ENCODE measurements at regions not wholly inside any gene's neighbourhood (a gene's known extent, or its start where the extent isn't known, plus 50 kb on each side); places are given as distances from the start of the nearest gene placed in this dataset.

DNA sequence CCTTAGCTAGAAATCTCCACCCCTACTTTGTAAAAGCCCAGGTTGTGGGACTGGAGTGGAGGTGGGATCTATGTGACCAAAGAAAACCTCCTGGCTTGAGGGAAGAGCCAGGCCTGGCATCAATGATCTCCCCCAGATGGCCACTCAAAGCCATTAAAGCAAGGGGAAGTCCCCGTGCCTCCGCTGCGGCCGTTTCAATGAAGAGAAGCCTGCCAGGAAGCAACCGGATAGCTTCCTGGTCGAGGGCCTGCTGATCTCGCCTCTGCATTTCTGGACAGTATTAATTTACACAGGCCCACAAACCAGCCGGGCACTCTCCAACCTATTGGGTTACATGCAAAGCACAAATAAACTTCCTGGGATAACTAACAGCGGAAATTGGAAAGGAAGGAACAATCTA is 160.5 kb upstream of the MSX2 start:
- DNase-seq (ENCODE audit: insufficient read length) = no peak

GRCh38 chr5:174567506-174568141 is 156.8 kb upstream of the MSX2 start:
- DNase-seq (ENCODE audit: insufficient read length) (no peak), FAIRE-seq (no peak)
- no peak for TF ChIP-seq POLR2A (IDR thresholded peaks at IDR 0.05; ENCODE audit: low read depth, low read length)
- no peak for TF ChIP-seq TAF1 (IDR thresholded peaks at IDR 0.05; ENCODE audit: borderline replicate concordance, low read depth, low read length)
- no peak for TF ChIP-seq POLR2AphosphoS5 (IDR thresholded peaks at IDR 0.05; ENCODE audit: low read depth, low read length)

More for the DNA sequence above, 160.5 kb upstream of the MSX2 start:
- FAIRE-seq = no peak
- no peak for TF ChIP-seq POLR2AphosphoS5 (IDR thresholded peaks at IDR 0.05; ENCODE audit: low read depth, low read length)
- TF ChIP-seq POLR2A (IDR thresholded peaks at IDR 0.05; ENCODE audit: low read depth, low read length) = no peak
- TF ChIP-seq TAF1 (IDR thresholded peaks at IDR 0.05; ENCODE audit: borderline replicate concordance, low read depth, low read length) = no peak

- FAIRE-seq = no peak
- DNase-seq (ENCODE audit: insufficient read length) = no peak
- TF ChIP-seq TAF1 (IDR thresholded peaks at IDR 0.05; ENCODE audit: borderline replicate concordance, low read depth, low read length) (no peak), POLR2AphosphoS5 (IDR thresholded peaks at IDR 0.05; ENCODE audit: low read depth, low read length) (no peak), POLR2A (IDR thresholded peaks at IDR 0.05; ENCODE audit: low read depth, low read length) (no peak)
Observed at GRCh38 chr5:174570662-174571061, 153.7 kb upstream of the MSX2 start.

GRCh38 chr5:174571662-174572397 is 152.6 kb upstream of the MSX2 start:
- no peak for FAIRE-seq
- no peak for DNase-seq (ENCODE audit: insufficient read length)

GRCh38 chr5:174572591-174572990 is 151.8 kb upstream of the MSX2 start:
- no peak for DNase-seq (ENCODE audit: insufficient read length)
- TF ChIP-seq TAF1 (IDR thresholded peaks at IDR 0.05; ENCODE audit: borderline replicate concordance, low read depth, low read length) = no peak
- TF ChIP-seq POLR2AphosphoS5 (IDR thresholded peaks at IDR 0.05; ENCODE audit: low read depth, low read length) = no peak
- TF ChIP-seq POLR2A (IDR thresholded peaks at IDR 0.05; ENCODE audit: low read depth, low read length) = no peak
- FAIRE-seq = no peak

More at GRCh38 chr5:174571662-174572397, 152.6 kb upstream of the MSX2 start:
- no peak for TF ChIP-seq POLR2AphosphoS5 (IDR thresholded peaks at IDR 0.05; ENCODE audit: low read depth, low read length)
- TF ChIP-seq POLR2A (IDR thresholded peaks at IDR 0.05; ENCODE audit: low read depth, low read length) = no peak
- TF ChIP-seq TAF1 (IDR thresholded peaks at IDR 0.05; ENCODE audit: borderline replicate concordance, low read depth, low read length) = no peak

GRCh38 chr5:174573221-174573994 is 151.0 kb upstream of the MSX2 start:
- no peak for FAIRE-seq
- DNase-seq (ENCODE audit: insufficient read length) = no peak
- TF ChIP-seq POLR2AphosphoS5 (IDR thresholded peaks at IDR 0.05; ENCODE audit: low read depth, low read length) = no peak
- TF ChIP-seq POLR2A (IDR thresholded peaks at IDR 0.05; ENCODE audit: low read depth, low read length) = no peak
- no peak for TF ChIP-seq TAF1 (IDR thresholded peaks at IDR 0.05; ENCODE audit: borderline replicate concordance, low read depth, low read length)

- FAIRE-seq = no peak
Observed at GRCh38 chr5:174575043-174575442, 149.3 kb upstream of the MSX2 start.

GRCh38 chr5:174576042-174576441 is 148.3 kb upstream of the MSX2 start:
- FAIRE-seq (no peak), DNase-seq (ENCODE audit: insufficient read length) (no peak)
- TF ChIP-seq TAF1 (IDR thresholded peaks at IDR 0.05; ENCODE audit: borderline replicate concordance, low read depth, low read length) (no peak), POLR2AphosphoS5 (IDR thresholded peaks at IDR 0.05; ENCODE audit: low read depth, low read length) (no peak), POLR2A (IDR thresholded peaks at IDR 0.05; ENCODE audit: low read depth, low read length) (no peak)

More at GRCh38 chr5:174575043-174575442, 149.3 kb upstream of the MSX2 start:
- TF ChIP-seq TAF1 (IDR thresholded peaks at IDR 0.05; ENCODE audit: borderline replicate concordance, low read depth, low read length) (no peak), POLR2AphosphoS5 (IDR thresholded peaks at IDR 0.05; ENCODE audit: low read depth, low read length) (no peak), POLR2A (IDR thresholded peaks at IDR 0.05; ENCODE audit: low read depth, low read length) (no peak)
- DNase-seq (ENCODE audit: insufficient read length) = no peak

- FAIRE-seq = no peak
- no peak for DNase-seq (ENCODE audit: insufficient read length)
- TF ChIP-seq TAF1 (IDR thresholded peaks at IDR 0.05; ENCODE audit: borderline replicate concordance, low read depth, low read length) = no peak
- no peak for TF ChIP-seq POLR2AphosphoS5 (IDR thresholded peaks at IDR 0.05; ENCODE audit: low read depth, low read length)
Observed at GRCh38 chr5:174581479-174581878, 142.9 kb upstream of the MSX2 start.

DNA sequence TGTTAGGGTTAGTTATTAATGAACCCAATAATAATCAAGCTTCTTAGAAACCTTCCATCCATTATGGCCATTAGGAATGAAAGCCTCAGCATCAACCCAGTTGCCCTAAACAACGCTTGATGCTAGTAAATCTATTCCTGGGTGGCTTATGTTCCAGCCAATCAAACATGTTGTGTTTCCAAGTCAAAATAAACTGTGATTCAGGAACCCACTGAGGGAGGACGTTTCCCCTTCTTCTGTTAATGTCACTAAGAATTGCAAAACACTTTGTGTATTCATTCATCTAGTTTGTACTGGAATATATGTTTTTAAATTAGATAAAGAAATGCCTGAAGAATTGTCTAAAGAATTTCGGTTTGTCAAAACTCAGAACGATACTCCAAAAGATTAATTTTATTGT is 142.5 kb upstream of the MSX2 start:
- FAIRE-seq = no peak
- no peak for DNase-seq (ENCODE audit: insufficient read length)
- TF ChIP-seq POLR2AphosphoS5 (IDR thresholded peaks at IDR 0.05; ENCODE audit: low read depth, low read length) (no peak), POLR2A (IDR thresholded peaks at IDR 0.05; ENCODE audit: low read depth, low read length) (no peak), TAF1 (IDR thresholded peaks at IDR 0.05; ENCODE audit: borderline replicate concordance, low read depth, low read length) (no peak)

DNA sequence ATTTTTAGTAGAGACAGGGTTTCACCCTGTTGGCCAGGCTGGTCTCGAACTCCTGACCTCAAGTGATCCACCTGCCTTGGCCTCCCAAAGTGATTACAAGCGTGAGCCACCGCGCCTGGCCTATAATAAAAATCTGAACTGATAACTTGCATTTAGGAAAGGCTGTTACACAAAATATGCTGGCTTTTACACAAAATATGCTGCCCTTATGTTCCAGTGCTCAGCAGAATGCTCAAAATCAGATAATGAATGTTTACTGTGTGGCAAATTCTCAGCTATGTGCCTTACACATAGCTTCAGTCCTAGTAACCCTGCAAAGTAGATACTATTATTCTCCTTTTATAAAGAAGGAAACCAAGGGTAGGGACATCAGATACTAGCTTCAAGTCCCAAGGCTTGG is 141.3 kb upstream of the MSX2 start:
- TF ChIP-seq POLR2AphosphoS5 (IDR thresholded peaks at IDR 0.05; ENCODE audit: low read depth, low read length) (no peak), TAF1 (IDR thresholded peaks at IDR 0.05; ENCODE audit: borderline replicate concordance, low read depth, low read length) (no peak), POLR2A (IDR thresholded peaks at IDR 0.05; ENCODE audit: low read depth, low read length) (no peak)
- DNase-seq (ENCODE audit: insufficient read length) = no peak
- no peak for FAIRE-seq

Measured in GM12892 (cell line).